H1 (cell line): ENCODE measurements at regions not wholly inside any gene's neighbourhood (a gene's known extent, or its start where the extent isn't known, plus 50 kb on each side); places are given as distances from the start of the nearest gene placed in this dataset.

Experiments used
- ASH2L ChIP-seq: fragments of 200-600, 300-600 bp; sonication (generic); IDR thresholded peaks from one replicate; pipeline ENCODE4 v1.7.1; 2017; ENCODE audit warnings: low read length
- TF ChIP-seq, protein P1 (sequence below), 3 experiments: IDR thresholded peaks; 1 replicate in 2 of 3; 2 replicates in 1 of 3; pipeline versions ENCODE4 v1.5.1 to v1.6.1; 2011; ENCODE audit warnings: low read length in 3 of 3, mild to moderate bottlenecking in 3 of 3, inconsistent platforms in 2 of 3, low read depth in 1 of 3, moderate library complexity in 1 of 3; ENCODE audit not compliant: insufficient read depth in 1 of 3; ENCODE audit errors: control extremely low read depth in 1 of 3

DNA sequence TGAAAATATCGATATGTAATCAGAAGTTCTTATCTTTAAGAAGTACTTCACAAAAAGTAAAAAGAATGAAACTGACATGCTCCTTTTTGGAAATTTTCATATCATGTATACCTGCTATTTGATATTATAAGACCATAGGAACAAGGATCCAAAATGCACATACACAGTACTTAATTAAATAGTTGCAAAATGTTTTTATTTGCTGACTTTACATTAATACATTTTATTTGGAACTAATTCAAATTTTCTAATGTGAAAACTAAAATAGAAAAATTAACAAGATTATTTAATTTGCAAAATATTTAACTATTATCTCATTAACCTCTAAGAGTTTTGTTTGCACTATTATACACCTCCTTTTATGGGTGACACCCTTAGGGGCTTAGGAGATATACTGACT, 155.0 kb downstream of the TRAM1L1 start:
- TF ChIP-seq, protein P1, sequence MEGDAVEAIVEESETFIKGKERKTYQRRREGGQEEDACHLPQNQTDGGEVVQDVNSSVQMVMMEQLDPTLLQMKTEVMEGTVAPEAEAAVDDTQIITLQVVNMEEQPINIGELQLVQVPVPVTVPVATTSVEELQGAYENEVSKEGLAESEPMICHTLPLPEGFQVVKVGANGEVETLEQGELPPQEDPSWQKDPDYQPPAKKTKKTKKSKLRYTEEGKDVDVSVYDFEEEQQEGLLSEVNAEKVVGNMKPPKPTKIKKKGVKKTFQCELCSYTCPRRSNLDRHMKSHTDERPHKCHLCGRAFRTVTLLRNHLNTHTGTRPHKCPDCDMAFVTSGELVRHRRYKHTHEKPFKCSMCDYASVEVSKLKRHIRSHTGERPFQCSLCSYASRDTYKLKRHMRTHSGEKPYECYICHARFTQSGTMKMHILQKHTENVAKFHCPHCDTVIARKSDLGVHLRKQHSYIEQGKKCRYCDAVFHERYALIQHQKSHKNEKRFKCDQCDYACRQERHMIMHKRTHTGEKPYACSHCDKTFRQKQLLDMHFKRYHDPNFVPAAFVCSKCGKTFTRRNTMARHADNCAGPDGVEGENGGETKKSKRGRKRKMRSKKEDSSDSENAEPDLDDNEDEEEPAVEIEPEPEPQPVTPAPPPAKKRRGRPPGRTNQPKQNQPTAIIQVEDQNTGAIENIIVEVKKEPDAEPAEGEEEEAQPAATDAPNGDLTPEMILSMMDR (IDR thresholded peaks at IDR 0.05; ENCODE audit: control extremely low read depth in 1 of 3, insufficient read depth in 1 of 3, low read depth in 1 of 3, low read length in 3 of 3), result no peak
- no peak for TF ChIP-seq ASH2L
